Right ventricle myocardium superior (tissue), 1 donor: ENCODE measurements at regions not wholly inside any gene's neighbourhood (a gene's known extent, or its start where the extent isn't known, plus 50 kb on each side); places are given as distances from the start of the nearest gene placed in this dataset.
A peak's percentile ranks its signal among the peaks of the same experiment; 100 is the strongest.
"Not testable (repeated sequence)": the region's sequence is repeated elsewhere in the genome, so short reads cannot be mapped to it uniquely, and the experiment has no call there.

Experiments
- ATAC-seq: fragments of 200-7000 bp; cut with Tn5 transposase; one replicate; pipeline ENCODE4 v1.9.1; 2020; ENCODE audit warnings: mild to moderate bottlenecking; ENCODE audit not compliant: poor library complexity
- DNase-seq: peaks from one replicate; pipeline ENCODE4 v3.0.0-alpha.2; 2020
- intact Hi-C: fragments of 100-400 bp; cut with DNase I; formaldehyde crosslinking; loops from one replicate; pipeline ENCODE4 v1.11.2; 2022
- donor health status: DM: no; HTN: yes; CAD: no; lungs with severe emphysema.

DNA sequence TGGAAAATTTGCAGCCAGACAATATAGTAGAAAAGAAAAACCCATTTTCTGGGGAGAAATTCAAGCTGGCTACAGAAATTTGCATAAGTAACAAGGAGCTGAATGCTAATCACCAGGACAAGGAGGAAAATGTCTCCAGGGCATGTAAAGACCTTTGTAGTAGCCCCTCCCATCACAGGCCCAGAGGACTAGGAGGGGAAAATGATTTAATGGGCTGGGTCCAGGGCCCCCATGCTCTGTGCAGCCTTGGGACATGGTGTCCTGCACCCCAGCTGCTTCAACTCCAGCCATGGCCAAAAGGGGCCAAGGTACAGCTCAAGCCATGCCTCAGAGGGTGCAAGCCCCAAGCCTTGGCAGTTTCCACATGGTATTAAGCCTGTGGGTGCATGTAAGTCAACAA lies 197.6 kb upstream of the POU1F1 start:
- intact Hi-C loops = no loop called here
- DNase-seq = peak; percentile 19
- ATAC-seq = no peak

DNA sequence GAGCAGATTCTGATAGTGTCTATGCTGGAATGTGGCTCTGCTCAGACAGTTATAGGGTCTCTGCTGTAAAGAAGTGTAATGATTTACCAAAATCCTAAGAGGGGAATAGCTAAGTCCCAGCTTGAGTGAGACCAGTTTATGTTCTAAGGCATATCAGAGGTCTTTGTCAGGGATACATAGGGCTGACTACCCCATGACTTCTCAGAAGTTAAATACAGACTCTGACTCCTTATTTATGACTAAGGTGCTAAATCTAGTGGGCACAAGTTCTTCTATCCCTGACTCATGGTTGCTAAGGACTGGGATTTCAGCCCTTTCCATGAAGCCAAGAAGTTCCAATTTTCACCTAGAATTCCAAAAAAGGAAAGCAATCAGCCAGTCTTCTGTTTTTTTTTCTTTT lies 192.6 kb upstream of the POU1F1 start:
- intact Hi-C loops = no loop called here
- no peak for ATAC-seq
- DNase-seq = no peak

DNA sequence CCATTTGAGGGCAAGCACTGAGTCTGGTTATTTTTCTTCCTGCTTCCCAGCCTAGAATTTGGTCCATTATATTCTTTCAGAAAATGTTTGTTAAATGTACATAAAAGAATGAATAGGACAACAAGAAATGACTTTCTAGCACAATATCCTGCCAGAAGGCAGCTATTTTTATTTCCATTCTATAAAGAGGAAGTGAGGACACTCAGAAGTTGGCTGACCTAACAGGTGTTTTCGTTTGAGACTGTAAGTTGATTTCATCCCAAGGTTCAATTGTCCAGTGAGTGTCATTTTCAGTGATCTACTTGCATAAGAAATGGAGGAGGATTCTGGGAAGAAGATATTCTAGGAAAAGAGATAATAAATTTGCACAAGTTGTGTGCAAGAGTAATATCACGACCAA lies 191.9 kb upstream of the POU1F1 start:
- ATAC-seq (no peak), DNase-seq (no peak)
- intact Hi-C loops = no loop called here

DNA sequence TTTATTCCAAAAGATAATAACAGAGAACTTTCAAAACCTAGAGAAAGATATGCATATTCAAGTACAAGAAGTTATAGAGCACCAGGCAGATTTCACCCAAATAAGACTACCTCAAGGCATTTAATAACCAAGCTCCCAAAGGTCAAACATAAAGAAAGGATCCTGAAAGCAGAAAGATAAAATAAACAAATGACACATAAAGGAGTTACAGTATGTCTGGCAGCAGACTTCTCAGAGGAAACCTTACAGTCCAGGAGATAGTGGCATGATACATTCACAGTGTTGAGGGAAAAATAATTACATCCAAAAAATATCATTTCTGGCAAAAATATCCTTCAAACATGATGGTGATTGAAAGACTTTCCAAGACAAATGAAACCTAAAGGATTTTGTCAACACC lies 185.8 kb upstream of the POU1F1 start:
- no peak for ATAC-seq
- intact Hi-C loops = no loop called here
- no peak for DNase-seq

DNA sequence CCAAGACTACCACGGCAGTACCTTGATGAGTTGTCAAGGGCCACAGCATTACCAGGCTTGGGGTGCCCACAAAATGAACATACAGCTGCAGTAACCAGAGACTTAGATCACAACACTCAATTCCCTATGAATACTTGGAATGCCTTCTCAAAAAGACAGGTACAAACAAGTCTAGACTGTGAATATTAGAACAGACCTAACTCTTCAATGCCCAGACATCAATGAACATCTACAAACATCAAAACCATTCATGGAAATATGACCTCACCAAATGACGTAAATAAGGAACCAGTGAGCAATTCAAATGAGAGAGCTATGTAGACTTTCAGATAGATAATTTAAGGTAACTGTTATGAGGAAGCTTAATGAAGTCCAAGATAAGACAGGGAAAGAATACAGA lies 185.1 kb upstream of the POU1F1 start:
- ATAC-seq = no peak
- no peak for DNase-seq
- intact Hi-C loops = no loop called here

DNA sequence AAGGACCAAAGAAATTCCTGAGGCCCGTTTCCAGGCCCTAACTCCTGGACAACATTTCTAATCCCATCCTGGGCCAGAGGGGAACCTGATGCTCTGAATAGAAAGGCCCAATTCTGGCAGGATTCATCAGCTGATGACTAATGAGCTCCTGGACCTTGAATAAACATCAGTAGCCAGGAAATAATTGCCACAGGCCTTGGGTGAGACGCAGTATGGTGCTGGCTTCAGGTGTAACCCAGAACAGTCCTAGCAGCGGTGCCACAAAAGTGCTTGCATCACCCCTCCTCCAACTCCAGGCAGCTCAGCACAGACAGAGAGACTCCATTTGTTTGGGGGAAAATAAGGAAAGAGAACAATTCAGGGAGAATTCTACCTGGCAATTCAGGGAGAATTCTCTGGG lies 184.7 kb upstream of the POU1F1 start:
- ATAC-seq (no peak), DNase-seq (no peak)
- intact Hi-C loops = no loop called here

DNA sequence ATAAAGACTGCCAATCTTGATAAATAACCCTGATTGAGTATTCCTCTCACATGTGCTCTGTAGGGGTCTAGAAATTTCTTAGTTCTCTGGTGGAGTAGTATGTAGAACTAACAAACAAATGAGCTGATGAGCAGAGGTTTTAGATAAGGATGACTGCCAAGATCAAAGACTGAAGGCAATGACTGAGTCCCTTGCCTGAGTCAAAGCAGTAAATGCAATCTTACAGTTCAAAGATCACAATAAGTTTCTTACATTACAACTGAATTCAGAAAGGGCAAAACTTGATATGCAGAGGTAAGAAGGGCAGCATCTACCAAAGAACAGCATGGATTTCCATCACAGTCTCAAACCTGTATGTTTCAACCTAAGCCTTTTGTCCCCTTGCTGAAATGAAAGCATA lies 172.2 kb upstream of the POU1F1 start:
- DNase-seq = no peak
- no peak for ATAC-seq
- intact Hi-C loops = no loop called here

DNA sequence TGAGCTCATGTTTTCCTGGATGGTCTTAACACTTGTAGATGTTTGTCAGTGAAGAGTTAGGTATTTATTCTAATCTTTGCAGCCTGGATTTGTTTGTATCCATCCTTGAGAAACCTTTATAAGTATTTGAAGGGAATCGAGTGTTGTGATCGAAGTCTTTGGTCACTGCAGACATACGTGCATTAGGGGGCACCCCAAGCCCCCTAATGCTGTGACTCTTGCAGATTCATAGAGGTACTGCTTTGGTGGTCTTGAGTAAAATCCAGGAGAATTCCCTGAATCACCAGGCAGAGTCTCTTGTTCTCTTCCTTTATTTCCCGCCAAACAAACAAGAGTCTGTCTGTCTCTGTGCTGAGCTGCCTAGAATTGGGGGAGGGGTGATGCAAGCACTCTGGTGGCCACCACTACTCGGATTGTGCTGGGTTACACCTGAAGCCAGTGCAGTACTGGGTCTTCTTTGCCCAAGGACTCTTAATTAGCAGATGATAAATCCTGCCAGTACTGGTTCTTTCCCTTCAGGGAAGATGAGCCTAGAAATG lies 170.5 kb upstream of the POU1F1 start:
- no peak for ATAC-seq
- intact Hi-C loops = no loop called here
- no peak for DNase-seq

DNA sequence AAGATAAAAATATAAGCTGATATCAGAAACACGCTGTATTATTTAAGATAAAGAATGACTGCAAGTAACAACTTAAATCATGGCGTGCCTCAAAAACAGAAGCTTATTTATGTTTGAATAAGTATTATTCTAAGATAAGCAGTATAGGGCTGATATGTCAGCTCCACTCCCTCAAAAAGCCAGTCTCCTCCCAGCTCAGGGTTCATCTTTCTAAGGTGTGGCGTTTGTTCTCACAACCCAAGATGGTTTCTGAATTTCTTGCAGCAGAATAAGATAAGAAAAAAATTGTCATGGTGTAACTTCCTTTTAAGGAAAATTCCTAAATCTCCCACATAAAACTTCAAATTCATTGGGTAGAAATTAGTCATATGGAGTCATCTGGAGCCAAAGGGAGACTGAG lies 166.1 kb upstream of the POU1F1 start:
- DNase-seq (no peak), ATAC-seq (no peak)
- intact Hi-C loops = no loop called here

DNA sequence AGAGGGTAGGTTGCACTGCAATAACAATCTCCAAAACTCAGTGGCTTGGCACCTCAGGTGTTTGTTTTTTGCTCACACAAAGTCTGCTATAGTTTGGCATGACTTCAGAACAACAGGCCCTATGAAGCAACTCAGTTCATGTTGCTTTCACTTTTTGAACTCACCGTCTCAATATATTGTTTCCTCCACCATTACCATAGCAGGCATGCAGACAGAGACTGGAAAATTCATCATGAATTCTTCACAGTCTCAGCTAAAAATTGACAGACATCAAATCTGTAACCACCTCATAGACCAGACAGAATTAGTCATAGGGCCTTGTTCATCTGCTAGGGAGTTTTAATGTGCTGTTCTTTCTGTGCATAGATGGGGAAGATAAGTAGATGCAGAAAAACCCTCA lies 161.4 kb upstream of the POU1F1 start:
- ATAC-seq (no peak), DNase-seq (no peak)
- intact Hi-C loops = no loop called here

DNA sequence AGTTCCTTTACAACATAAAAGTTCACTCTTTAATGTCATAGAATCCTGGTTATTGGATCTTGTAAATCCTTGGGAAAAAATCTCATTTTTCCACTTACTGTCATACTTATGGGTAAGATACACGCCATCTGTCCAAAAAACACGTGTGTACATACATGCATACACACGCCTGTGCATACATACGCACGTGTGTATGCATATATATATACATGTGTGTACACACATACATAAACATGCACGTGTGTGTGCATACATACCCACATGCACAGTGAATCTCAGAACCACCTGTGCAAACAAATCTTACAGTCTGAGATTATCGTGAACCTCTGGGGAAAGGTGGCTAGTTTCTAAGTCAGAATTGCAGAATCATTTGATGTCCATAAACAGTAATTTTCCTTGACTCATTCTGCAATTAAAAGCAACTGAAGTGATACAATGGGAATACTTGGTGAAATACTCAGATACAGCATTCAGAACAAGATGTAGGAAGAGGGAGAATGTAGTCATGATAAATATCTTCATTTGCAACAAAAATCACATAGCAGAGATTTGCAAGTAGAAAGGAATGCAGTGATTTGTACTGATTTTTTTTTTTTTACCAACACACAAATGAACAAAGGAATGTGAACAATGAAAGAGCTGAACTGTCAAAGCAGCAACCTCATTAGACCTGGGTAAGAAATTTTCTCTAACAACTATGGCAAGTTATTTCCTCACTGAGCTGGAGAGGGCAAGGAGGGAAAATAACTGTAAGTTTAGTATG lies 160.6 kb upstream of the POU1F1 start:
- ATAC-seq (no peak), DNase-seq (no peak)
- intact Hi-C loops = no loop called here

DNA sequence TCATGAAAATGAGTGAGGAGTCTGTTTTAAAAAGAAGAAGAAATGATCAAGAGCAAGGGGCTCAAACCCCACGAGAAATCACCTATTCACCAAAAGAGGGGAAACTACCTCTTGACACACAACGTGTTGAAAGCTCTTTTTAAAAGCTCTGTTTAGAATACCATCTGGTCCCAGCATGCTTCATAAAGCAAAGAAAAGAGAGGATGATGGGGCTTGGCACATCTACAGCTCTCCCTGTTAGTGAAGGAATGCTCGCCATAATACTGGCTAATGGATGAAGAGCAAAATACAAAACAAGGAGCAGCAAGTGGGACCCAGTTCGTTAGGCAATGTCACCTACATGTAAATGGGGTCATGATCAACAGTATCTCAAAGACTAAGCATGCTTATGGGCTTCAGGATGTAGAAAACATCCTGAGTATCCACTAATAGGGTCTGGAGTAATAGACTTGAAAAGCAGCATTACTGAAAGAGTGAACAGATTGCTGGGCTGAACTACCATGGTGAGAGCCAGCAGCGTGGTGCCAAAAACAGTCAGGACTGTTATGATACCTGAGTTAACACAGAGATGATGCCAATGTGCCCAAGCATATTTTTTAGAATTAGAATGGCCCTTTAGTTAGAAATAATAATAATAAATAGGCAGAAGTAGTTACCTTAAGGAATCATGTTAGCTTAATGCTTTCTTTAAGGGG lies 159.7 kb upstream of the POU1F1 start:
- intact Hi-C loops = no loop called here
- no peak for ATAC-seq

DNA sequence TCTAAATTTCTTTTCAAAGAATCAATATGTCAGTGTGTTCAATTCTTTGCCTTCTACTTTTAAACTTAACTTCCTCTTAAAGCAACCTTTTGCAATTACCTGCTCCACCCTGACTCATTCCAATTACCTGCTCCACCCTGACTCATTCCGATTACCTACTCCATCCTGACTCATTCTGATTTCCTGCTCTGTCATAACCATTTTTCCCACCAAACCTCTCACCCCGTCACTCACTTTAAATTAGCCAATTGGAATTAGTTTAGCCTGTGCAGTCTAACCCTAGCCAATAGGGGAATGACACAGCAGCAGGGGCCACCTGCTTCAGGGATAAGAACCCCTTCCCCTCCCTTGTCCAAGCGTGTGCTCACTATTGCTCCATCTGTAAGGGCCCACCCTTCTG lies 157.1 kb upstream of the POU1F1 start:
- intact Hi-C loops, ATAC-seq, DNase-seq: not testable (repeated sequence)

More for the DNA sequence above, 159.7 kb upstream of the POU1F1 start:
- DNase-seq = no peak

DNA sequence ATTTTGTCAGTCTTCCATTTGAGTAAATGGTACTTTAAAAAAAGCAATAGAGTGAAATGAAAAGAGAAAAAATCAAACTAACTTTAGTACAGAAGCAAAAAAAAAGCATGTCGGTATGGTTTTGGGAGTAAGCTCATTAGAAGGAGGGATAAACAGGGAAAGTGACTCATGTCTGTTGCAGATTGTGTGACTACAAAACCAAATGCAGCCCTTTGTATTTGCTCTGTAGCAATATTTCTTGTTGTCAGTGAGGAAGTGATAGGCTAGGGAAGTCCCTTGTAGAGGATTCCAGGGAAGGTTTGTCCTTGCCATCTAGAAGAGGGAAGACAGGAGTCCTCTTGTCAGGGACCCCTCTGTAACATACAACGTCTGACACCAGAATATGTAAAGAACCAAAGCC lies 150.5 kb upstream of the POU1F1 start:
- ATAC-seq = no peak
- no peak for DNase-seq
- intact Hi-C loops = no loop called here

DNA sequence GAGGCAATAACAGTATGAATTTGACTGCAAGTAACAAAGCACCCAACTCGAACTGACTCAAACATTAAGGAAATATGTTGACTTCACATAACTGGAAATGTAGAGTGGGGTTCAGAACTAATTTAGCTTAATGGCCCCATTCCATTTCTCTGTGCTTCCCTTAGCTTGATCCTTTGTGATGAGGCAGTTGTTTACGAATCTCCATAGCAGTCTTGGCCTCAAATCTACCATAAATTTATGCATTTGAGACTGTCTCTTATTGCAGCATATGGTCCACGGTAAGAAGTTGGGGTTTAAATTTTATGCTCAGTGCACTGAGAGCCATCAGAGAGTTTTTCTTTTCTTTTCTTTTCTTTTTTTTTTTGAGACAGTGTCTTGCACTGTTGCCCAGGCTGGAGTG lies 148.7 kb upstream of the POU1F1 start:
- DNase-seq (no peak), ATAC-seq (no peak)
- intact Hi-C loops = no loop called here

DNA sequence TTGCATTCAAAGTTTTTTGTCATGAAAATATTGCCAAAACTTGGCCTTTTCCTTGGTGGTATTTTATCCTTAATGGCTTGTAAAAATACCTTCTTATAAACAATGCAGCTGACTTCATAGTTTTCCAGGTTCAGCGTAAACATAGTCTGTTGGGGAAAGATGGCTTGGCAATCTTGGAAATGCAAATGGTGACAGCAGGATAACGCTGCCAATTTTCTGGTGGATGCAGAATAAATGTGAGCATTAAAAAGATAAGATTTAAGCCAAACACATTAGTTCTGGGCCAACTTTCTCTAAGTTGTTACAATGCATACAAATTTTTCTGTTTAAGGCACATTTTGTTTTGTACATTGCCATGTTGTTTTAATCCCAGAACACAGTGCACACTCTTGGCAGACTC lies 147.0 kb upstream of the POU1F1 start:
- ATAC-seq (no peak), DNase-seq (no peak)
- intact Hi-C loops = no loop called here

DNA sequence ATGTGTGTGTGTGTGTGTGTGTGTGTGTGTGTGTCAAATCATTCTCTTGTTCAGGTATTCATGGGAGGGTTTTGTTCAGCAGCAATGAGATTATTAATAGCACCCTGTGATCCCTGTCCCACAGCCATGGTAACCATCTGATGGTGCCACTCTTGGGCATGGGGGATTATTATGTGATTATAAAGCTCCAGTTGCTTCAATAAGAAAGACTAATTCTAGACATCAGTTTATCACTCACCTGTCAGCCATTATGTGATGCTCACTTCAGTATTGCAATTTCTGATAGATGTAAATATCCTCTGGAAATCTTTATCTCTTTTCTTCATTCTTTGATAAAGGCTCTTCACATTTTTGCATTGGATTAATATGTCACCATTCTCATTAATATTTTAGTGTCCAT lies 145.9 kb upstream of the POU1F1 start:
- ATAC-seq (no peak), DNase-seq (no peak)
- intact Hi-C loops = no loop called here

DNA sequence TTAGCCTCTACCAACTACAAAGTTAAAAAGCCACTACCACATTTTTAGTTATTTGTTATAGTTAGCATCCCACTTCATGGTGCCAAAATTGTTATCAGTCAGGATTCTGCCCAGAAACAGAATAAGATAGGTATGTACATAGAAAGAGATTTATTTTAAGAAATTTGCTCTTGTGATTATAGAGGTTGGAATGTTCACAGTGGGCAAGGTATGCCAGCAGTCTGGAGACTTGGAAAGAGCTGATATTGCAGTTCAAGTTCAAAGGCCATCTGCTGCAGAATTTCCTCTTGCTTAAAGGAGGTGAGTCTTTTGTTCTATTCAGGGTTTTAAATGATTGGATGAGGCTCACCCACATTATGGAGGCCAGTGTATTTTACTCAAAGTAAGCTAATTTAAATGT lies 143.8 kb upstream of the POU1F1 start:
- intact Hi-C loops = no loop called here
- ATAC-seq (no peak), DNase-seq (no peak)

DNA sequence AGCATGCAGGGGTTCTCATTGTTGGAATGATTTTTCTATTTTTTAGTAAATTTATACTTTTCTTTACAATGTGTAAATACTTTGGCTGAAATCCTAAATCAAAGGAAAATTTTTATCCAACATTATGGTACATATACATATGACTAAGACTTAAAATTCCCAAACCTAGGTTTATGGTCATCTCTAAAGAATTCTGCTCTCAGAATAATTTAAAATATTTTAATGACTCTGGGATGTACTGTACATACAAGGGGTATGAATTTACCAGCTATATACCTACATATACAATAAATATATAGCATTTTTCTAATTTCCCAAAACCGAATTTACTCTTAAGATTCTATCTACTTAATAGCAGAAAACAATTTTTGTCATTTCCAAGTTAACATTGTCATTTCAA lies 137.9 kb upstream of the POU1F1 start:
- DNase-seq = no peak
- intact Hi-C loops = no loop called here

DNA sequence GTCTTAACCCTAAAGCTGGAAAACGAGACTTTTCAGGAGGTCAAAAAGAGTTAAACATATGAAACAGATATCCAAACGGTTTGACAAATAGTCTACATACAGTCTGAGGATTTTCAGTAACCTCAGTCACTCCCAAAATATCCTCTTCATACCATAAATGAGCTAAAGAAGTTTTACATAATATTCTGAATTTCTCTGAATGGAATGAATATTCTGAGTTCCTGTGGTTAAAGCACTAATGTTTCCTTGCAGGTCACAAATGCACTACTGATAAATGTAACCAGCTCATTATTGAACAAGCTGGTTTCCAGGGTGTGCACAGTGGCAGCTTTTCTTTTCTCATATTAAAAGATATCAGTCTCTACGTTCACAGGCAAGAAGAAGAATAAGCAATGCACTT lies 137.4 kb upstream of the POU1F1 start:
- intact Hi-C loops = no loop called here
- DNase-seq (no peak), ATAC-seq (no peak)

More for the DNA sequence above, 137.9 kb upstream of the POU1F1 start:
- ATAC-seq = no peak
